HG02884 (cell line): ENCODE measurements at regions not wholly inside any gene's neighbourhood (a gene's known extent, or its start where the extent isn't known, plus 50 kb on each side); places are given as distances from the start of the nearest gene placed in this dataset.

Source experiments
- ATAC-seq: cut with Tn5 transposase; IDR thresholded peaks from one replicate; pipeline ENCODE4 v1.9.1; 2021; ENCODE audit warnings: mild to moderate bottlenecking, moderate library complexity; ENCODE audit not compliant: unreplicated experiment

DNA sequence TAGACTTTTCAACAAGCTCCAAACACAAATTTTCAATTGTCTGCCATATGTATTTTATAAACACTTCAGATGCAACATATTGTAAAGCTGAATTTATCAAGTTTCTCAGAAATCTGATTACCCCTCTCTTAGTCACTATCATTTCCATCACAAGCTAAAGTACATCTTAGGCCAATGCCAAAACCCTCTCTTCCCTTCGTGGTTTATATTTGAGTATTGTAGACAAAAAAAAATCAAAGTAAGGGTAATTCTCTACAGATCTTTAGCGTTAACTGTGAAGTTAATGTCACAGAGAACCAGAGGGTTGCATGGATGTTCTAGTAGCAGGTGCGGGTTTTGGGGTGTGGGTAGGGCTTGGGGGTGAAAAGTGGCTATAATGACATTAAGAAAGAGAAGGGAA, 387.7 kb upstream of the PTGER4 start:
- ATAC-seq, result no peak

DNA sequence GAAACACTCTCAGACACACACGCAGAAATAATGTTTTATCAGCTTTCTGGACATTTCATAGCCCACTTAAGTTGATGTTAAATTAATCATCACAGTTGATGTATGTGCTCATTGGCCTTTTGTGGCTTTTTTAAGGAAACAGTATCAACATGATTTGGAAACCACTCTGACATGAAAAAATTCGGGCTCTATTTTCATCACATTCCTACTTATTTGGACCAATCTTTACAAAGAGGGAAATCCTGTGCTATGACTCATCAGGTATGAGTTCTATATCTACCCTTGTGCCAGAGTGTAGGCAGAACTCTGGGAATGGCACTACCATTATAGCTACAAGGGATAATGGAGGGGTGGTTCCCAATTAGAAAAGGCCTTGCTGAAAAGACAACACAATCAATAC, 388.4 kb upstream of the PTGER4 start:
- no peak for ATAC-seq

DNA sequence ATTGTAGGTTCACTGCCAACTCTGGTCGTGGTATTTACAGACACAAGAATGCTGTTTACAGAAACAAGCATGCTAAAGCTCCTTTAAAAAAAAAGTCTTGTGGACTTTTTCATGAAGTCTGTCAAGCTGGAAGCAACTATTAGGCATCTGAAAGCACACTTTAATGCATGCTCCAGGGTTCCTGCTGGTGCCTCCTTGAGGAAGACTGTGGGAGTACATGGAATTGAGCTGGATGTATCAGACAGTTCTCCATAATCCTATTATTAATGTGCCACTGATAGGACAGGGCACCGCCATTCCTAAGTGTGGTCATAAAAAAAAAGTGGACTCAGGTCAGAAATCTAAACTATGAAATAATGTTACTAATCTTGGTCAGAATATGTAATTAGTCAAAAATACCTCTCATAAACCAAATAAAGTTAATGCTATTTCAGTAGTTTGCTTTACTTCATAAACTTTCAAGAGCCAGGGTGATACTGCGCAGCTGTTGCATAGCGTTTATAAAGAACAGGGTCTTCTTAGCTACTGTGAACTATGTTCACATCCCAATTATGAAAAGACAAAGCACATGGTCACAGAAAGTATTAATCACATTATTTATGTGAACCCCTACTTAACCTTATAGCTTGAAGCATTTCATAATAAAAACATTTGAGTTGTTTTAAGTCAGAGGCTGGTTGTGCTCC, 390.8 kb upstream of the PTGER4 start:
- ATAC-seq, result no peak

DNA sequence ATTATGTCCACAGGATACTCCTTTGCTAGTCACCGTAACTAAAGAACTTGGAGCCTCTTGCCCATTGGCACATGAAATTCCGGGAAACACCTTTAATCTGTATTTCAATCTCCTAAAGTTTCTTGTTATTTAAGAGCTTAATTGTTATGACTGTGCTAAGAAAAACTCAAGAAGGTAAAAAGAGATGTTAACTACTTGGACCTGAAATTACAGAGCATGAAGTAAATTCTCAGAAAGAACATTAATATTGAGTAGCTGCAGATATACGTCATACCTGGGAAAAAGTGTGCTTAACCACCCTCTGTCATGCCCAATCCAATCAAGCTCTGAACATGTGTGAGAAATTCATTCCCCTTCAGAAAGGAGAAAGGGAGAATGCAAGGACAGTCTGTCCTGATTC, 394.9 kb upstream of the PTGER4 start:
- ATAC-seq, result no peak

DNA sequence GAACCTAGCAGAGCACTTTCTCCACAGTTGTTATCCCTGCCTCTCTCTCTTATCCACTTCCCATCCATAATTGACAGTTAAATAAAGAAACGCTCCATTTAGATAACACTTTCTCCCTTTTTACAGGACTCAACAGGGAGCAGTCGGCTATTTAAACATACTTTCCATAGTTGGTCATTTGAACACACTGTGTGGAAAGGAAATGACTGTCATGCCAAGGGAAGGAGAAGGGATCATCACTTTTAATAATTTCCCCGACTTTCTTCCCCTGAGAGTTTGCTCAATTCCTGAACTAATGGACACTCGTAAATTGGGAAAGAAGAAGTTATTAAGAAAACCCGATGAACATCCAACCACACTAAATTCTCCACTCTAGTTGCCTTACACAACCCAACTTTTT, 400.8 kb upstream of the PTGER4 start:
- no peak for ATAC-seq

DNA sequence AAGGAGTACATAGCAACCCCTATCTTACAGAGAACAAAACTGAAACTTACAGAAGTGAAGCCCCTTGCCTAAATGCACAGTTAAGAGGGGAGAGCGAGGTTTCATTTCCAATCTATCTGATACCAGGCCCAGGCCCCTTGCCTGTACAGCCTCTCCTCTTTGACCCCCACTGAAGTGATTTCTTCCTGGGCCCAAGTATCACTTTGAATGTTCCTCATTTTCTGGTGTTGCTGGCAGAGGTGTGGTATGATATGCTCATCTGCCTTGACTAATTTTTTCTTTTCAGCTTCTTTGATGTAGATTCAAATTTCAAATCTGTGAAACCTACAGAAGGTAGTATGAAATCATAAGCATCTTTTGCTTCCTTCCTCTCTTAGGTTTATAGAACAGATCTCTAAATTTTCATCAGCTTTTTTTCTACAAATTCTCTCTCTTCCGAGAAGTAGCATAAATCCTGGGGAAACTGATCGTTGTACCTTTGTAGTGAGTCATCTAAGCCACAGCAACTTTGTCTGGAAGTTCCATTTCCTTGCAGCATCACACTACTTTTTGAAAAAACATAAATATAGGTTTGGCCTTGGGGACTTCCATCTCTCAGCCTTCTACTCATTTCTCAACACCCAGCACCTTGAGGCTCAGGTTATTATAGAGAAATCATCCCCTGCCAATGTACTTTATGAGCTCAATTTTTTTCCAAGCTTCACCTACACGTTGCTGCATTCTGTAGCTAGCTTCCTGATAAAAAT, 402.4 kb upstream of the PTGER4 start:
- peak; percentile 89 for ATAC-seq

DNA sequence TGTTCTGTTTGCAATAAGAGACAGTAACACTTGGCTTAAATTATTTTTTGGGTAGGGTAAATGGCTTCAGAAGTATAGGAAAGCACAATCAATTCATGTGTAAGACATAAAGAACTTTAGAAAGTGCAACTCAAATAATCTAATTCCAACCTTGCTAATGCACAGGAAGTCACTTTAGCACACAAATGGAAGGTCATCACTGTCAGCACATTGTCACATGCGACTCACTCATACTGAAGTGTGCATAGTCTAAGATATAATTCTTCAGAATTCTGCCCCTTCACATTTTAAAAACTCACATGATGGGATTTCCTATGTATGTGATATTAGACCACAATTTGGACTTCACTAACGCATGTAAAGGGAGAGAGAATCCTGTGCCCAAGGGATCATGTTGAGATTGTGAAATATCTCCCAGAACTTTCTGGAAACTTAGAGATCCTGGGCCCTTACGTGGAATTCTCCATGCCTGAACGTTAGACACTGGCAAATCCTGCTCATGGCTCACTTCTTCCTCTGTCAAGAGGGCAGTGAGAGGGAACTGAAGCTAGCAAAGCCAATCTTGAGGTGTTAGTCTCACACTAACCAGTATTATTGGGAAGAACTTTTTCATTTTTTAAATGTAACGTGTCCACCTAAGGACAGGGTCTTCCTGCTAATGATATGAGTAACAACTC, 403.2 kb upstream of the PTGER4 start:
- peak; percentile 32 for ATAC-seq

DNA sequence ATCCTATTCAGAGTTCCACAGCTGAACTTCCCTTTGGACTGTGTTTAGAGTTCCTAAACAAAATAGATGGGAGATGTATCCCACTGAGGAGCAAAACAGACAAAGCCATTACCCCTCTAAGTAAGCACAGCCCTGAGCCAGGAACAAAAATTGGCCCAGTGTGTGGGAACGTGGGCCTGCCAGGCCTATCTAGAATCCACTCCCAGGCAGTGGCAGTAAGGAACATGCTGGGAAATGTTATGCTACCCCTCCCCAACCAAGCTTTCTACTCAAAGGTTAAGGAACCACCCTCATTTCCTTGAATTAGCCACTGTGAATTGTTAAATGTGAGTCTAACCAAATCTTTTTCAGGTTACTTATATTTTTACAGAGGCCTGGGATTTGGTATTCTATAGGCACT, 405.1 kb upstream of the PTGER4 start:
- no peak for ATAC-seq

DNA sequence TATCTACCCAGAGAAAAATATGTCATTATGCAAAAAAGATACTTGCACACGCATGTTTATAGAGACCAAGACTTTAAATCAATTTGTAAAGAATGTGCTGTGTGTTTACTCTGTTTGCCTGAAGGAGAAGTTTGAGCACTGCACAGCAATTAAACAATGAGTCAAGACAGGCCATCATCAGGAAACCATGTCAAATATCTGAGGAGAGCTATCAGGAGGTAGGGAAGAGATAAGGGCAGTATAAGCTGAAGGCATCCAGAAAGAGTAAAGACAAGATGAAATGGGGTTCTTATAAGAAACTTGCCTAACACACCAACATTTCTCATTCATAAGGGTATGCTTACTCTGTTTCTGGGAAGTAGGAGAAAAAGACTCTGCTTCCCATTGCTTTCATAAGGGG, 405.8 kb upstream of the PTGER4 start:
- ATAC-seq, result no peak

DNA sequence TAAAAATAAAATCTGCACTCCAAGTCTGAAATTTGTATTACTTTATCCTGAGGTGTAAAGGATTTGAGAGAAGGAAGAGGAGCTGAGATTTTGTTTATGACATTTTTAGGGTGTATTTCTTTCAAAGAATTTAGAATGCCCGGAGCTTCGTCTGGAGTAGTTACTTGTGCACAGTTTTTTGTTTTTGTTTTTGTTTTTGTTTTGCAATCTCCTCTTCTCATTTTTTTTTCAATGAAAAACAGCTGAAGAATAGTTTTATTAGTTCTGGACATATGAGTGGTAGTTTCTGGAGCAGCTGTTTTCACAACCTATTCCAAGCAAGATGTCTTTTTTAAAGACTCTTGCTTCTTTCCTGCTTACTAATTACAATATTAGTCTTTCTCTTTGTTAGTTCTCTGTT, 408.2 kb upstream of the PTGER4 start:
- ATAC-seq, result no peak

DNA sequence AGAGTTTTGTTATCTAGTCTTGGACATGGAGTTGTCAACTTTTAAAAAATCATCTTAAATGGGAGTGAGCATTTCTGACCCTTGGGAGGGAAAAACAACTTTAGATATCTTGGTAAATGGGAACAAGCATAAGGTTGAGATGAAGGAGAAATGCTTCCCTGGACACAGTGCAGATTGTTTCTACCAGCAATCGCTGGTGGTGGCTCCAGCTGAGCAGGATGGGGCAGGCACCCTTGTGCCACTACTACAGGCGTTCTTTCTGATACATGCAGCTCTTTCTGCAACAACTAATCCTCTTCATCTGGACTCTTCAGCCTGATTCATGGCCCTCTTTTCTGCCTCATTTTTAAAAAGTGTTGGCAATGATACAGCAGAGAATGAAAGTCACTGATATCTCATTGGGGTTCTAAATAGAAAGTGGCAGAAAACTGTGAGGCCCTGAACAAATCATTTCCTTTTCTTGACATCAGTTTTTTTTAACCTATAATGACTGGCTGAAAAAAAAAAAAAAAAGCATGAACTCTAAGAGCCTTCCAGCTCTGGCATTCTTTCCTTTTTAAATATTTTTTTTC, 409.4 kb upstream of the PTGER4 start:
- ATAC-seq, result no peak

DNA sequence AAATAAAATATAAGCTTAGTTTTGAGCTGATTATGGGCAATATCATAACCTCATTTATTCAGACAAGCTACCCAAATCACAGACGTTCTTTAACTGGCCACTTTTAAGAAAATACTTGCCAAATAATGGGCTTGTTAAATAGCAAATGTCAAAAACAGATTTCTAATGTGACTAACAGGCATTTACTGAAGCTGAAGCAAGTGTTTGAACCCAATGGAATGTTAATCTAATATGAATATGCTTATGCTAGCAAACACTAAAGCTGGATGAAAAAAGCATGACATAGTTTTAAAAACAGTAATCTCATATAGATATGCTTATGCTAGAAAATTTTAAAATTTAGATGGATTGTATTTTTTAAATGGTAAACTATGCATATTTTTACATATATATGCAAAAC, 411.6 kb upstream of the PTGER4 start:
- ATAC-seq, result no peak

DNA sequence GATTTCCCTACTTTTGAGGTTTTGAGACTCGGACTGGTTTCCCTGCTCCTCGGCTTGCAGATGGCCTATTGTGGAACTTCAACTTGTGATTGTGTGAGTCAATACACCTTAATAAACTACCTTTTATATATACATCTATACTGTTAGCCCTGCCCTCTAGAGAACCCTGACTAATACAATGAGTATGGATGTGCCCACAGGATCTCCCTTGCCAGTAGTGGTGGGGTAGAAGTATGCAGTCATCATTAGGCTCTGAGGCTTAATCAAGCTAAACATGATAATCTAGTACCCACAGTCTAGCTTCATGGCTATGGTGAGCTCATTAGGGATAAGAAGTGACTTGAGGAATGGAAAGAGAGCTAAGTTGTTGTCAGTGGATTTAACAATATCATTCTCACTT, 412.8 kb upstream of the PTGER4 start:
- no peak for ATAC-seq

DNA sequence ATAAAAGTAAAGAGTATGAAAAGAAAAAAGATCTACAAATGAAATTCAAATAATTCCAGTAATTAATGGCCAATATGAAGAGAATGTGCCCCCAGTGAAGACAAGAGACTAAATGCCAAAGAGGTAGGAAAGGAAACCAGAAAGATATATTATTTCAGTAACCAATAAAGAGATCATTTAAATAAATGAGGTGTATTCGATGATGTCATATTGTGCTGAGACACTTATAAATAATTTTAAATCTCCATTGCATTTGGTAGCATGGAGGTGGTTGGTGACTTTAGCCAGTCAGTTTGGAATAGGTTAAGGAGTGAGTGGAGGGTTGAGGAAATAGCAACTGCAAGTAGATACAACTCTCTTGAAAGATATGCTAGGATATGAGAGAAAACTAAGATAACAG, 417.7 kb upstream of the PTGER4 start:
- no peak for ATAC-seq

DNA sequence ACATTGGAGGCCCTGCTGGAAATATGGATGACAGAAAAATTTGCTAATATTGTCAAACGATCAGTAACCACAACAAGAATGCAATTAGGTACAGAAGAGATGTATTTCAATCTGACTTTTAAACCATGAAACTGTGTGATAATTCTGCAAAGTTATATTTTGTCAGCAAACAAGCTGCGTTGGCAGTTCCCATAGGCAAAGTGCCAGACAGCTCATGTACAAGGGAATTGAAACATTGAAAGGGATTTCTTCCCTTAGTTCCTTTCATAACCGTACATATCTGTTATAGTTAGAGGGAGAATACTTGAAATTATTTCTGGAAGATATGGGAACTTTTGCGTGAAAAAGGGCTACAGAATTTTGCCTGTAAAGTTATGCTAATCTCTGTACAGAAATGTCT, 419.4 kb upstream of the PTGER4 start:
- no peak for ATAC-seq

DNA sequence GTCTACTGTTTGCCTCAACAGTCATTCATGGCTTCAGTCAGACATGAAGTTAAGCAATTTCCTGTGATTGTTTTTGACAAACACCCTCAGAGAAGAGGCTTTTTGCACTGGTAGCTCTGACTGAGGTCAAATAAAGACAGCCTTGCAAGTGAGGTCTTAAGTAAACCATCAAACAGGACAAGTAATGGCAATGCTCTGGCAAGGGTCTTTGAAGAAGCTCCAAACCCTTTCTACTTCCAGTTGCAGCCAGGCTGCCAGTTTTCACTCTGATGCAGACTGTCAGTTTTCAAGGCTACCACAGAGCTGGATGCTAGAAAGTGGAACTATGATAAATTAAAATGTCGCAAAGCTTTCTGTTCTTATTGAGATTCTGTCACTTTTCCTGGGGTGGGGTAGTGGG, 421.5 kb upstream of the PTGER4 start:
- ATAC-seq, result no peak

DNA sequence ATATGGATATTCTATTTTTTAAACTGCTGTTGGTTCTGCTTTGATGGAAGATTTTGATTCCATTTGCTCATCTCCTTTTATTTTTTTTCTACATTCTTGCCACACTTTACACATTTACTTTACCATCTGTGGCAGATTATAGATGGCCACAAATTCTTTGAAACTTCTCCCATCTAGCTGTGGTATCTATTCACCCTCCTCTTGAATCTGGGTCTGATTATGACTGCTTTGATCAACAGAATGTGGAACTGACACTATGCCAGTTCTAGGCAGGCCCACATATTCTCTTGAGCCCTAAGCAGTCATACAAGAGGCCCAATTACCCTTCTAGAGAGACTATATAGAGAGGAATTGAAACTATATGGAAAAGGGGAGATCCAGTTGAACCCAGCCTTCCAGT, 439.0 kb upstream of the PTGER4 start:
- ATAC-seq, result no peak

DNA sequence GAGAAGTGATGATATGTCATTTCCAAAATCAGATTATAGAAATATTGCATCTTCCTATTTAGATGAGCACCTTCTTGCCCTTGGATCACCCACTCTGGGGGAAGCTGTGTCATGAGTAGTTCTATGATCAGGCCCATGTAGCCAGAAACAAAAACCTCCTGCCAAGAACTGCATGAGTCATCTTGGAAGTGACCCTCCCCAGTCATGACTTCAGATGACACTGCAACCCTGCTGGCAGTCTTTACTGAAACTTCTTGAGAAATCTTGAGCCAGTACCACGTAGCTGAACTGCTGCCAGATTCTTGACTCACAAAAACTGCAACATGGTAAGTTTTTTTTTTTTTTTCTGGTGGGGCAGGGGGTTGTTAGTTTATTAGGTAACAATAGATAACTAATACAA, 439.6 kb upstream of the PTGER4 start:
- no peak for ATAC-seq

DNA sequence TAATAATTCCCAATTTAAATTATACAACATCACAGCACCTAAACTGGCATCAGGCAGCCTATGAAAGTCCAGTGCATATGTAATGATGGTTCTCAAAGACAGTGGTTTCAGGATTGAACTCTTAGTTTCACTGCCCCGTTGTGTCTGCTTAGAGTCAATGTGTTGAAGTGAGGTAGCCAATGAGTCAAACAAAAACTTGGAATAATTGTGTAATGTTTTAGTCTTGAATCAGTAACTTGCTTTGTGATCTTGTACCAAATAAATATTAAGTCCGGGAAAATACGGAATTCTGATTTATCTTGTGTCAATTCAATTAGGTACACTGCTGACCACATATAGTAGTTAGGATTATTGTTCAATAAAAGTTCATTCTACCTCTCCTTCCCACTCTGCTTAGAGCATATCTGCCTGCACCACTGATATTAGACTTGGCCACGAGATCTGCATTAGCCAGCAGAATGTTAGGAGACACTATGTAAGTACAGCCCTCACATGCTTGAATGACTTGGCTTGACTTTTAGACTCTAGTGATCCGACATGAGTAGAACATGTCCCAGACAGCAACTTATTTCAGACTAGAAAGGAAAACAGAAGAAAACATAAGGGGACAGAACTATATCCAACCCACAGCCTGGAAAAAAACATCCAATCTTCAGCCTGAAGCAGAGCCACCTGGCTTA, 441.5 kb upstream of the PTGER4 start:
- ATAC-seq, result no peak

DNA sequence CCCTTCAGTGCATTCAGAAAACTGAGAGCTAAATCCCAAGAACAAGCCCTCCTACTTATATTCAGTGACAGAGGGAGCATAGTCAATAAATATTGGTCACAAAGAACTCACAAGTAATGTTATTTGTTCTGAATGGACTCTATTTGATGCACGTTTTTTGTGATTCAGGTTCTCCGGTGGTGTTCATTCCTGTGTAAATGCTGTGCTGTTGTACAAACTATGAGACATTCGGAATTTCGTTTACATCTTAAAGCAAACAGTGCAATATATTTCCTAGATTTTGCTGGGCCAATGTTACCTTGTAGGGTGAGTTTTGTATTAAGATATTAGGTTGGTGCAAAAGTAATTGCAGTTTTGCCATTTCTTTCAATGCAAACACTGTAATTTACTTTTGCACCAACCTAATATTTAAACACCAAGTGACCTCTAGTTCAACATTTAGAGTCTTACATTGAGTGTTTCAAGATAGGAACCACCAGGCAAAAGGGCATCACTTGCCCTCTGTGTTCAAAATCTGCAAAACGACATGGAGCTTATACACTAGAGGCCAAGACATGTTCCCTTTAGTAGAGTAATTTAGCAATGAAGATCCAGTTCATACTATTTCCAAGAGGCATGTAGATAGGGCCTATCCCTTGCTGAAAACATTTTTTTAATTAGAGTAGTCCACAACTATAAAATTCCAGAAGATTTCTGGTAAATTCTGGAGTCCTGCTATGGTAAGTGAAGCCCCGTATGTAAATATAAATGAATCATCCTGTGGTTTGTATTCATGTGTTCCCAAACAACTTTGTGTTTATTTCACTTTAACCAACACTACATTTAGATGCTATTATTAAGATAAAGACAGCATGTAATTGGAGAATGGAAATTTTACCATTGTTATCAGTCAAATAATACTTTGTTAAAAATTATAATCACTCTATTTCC, 444.0 kb upstream of the PTGER4 start:
- ATAC-seq, result no peak
